ENCODE measurements at regions not wholly inside any gene's neighbourhood (a gene's known extent, or its start where the extent isn't known, plus 50 kb on each side); places are given as distances from the start of the nearest gene placed in this dataset.

GRCh38 chr4:104726002-104726401 lies 231.3 kb upstream of the CXXC4 start:
- no peak overlapping the region for H3K4me3 Mint-ChIP-seq
- H3K9ac ChIP-seq (ENCODE audit: insufficient read depth, low read length, poor library complexity, severe bottlenecking), result no peak overlapping the region
- H3K36me3 Mint-ChIP-seq, result no peaks in the 10 kb centered on the region
- H3K9me3 Mint-ChIP-seq, result peaks cover 0 to 6% (median 3%) of the 10 kb centered on the region in 7 donors
- no peaks in the 10 kb centered on the region for H3K27me3 ChIP-seq (ENCODE audit: control insufficient read depth in 2 of 2, insufficient read depth in 2 of 2, low read length in 2 of 2)
- no peaks in the 10 kb centered on the region for H4K20me1 ChIP-seq (ENCODE audit: insufficient read depth, low read length)
- H3K27ac Mint-ChIP-seq, result no peak overlapping the region
- WGBS (ENCODE audit: insufficient coverage), result no CpG with 5 or more reads among the region's 5 CpGs
- no peak overlapping the region for H3K4me2 ChIP-seq (replicated peaks; ENCODE audit: extremely low read depth, low read length, poor library complexity, severe bottlenecking)
- H3K9me3 ChIP-seq (replicated peaks in 1 of 2; ENCODE audit: control insufficient read depth in 1 of 2, insufficient read depth in 1 of 2, low read length in 2 of 2), result no peaks in the 10 kb centered on the region
- peaks cover 0 to 1% (median 0%) of the 10 kb centered on the region in 3 donors for H3K27me3 Mint-ChIP-seq (ENCODE audit: low read depth in 3 of 3)
- no peaks in the 10 kb centered on the region for H3K36me3 ChIP-seq (replicated peaks in 1 of 2; ENCODE audit: control insufficient read depth in 1 of 2, insufficient read depth in 2 of 2, low read length in 2 of 2)
- H3K4me1 ChIP-seq (ENCODE audit: control insufficient read depth in 1 of 2, insufficient read depth in 2 of 2, low read length in 2 of 2), result no peaks in the 10 kb centered on the region
- H3K4me3 ChIP-seq (replicated peaks in 1 of 3; ENCODE audit: low read depth in 2 of 3, low read length in 3 of 3), result no peak overlapping the region
- H3K4me1 Mint-ChIP-seq, result no peaks in the 10 kb centered on the region
- intact Hi-C loops (cut with micrococcal nuclease), result no loop called here
- TF ChIP-seq CTCF (IDR thresholded peaks at IDR 0.05), result no peak
- no peak overlapping the region for H2AFZ ChIP-seq (ENCODE audit: insufficient read depth, low read depth, low read length, poor library complexity, severe bottlenecking)
- H3K27ac ChIP-seq (ENCODE audit: low read depth in 1 of 2, low read length in 2 of 2), result no peak overlapping the region
- DNase-seq, result no peak
- no peaks in the 10 kb centered on the region for H3K79me2 ChIP-seq (ENCODE audit: insufficient read depth, low read length)

- no peak for DNase-seq
- peaks cover 0 to 6% (median 3%) of the 10 kb centered on the region in 7 donors for H3K9me3 Mint-ChIP-seq
- H3K4me1 Mint-ChIP-seq, result no peaks in the 10 kb centered on the region
- no peaks in the 10 kb centered on the region for H3K27me3 ChIP-seq (ENCODE audit: control insufficient read depth in 2 of 2, insufficient read depth in 2 of 2, low read length in 2 of 2)
- H3K36me3 Mint-ChIP-seq, result no peaks in the 10 kb centered on the region
- no peaks in the 10 kb centered on the region for H3K9me3 ChIP-seq (replicated peaks in 1 of 2; ENCODE audit: control insufficient read depth in 1 of 2, insufficient read depth in 1 of 2, low read length in 2 of 2)
- peaks cover 0 to 1% (median 0%) of the 10 kb centered on the region in 3 donors for H3K27me3 Mint-ChIP-seq (ENCODE audit: low read depth in 3 of 3)
- H3K4me1 ChIP-seq (ENCODE audit: control insufficient read depth in 1 of 2, insufficient read depth in 2 of 2, low read length in 2 of 2), result no peaks in the 10 kb centered on the region
- H3K79me2 ChIP-seq (ENCODE audit: insufficient read depth, low read length), result no peaks in the 10 kb centered on the region
- H3K4me3 ChIP-seq (replicated peaks in 1 of 3; ENCODE audit: low read depth in 2 of 3, low read length in 3 of 3), result no peak overlapping the region
- H4K20me1 ChIP-seq (ENCODE audit: insufficient read depth, low read length), result no peaks in the 10 kb centered on the region
- no peak overlapping the region for H3K4me3 Mint-ChIP-seq
- intact Hi-C loops (cut with micrococcal nuclease), result no loop called here
- no peak overlapping the region for H3K4me2 ChIP-seq (replicated peaks; ENCODE audit: extremely low read depth, low read length, poor library complexity, severe bottlenecking)
- no peak for TF ChIP-seq CTCF (IDR thresholded peaks at IDR 0.05)
- no peak overlapping the region for H3K9ac ChIP-seq (ENCODE audit: insufficient read depth, low read length, poor library complexity, severe bottlenecking)
- no peak overlapping the region for H3K27ac Mint-ChIP-seq
- no peak overlapping the region for H2AFZ ChIP-seq (ENCODE audit: insufficient read depth, low read depth, low read length, poor library complexity, severe bottlenecking)
- no peak overlapping the region for H3K27ac ChIP-seq (ENCODE audit: low read depth in 1 of 2, low read length in 2 of 2)
- H3K36me3 ChIP-seq (replicated peaks in 1 of 2; ENCODE audit: control insufficient read depth in 1 of 2, insufficient read depth in 2 of 2, low read length in 2 of 2), result no peaks in the 10 kb centered on the region
- WGBS (ENCODE audit: insufficient coverage), result no CpG with 5 or more reads among the region's 3 CpGs
Observed at GRCh38 chr4:104727643-104728042, 232.9 kb upstream of the CXXC4 start.
